OCI-LY7 (cell line): ENCODE measurements at regions not wholly inside any gene's neighbourhood (a gene's known extent, or its start where the extent isn't known, plus 50 kb on each side); places are given as distances from the start of the nearest gene placed in this dataset.

Source experiments
- EZH2phosphoT487 ChIP-seq: fragments of 200-600 bp; sonication (generic); IDR thresholded peaks from 2 replicates; pipeline ENCODE4 v1.6.1; 2018; ENCODE audit warnings: low read depth, borderline replicate concordance, mild to moderate bottlenecking, mixed run types, antibody characterized with exemption, low read length, moderate library complexity, mixed read lengths
- TF ChIP-seq, protein P1 (sequence below): fragments of 200-600 bp; sonication (generic); conservative IDR thresholded peaks from 2 replicates; pipeline ENCODE4 v1.5.1; 2014; ENCODE audit warnings: mild to moderate bottlenecking, antibody characterized with exemption, low read length, moderate library complexity, mixed read lengths

DNA sequence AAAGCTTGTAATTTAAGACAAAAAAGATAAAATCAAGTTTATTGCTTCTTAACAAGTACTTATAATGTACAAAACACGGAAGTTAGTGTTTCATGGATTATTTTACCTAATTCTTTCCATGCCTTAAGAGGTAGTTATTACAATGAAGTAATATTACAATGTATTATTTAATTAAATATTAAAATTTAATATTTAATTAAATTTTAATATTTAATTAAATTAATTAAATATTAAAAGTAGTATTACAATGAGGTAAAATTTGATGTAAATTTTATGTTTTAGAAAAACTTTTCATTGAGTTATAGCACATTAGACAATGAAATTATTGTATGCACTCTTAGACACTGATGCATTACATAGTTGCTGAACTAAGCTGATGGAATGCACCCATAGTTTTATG, 220.7 kb upstream of the NETO1 start:
- TF ChIP-seq, protein P1, sequence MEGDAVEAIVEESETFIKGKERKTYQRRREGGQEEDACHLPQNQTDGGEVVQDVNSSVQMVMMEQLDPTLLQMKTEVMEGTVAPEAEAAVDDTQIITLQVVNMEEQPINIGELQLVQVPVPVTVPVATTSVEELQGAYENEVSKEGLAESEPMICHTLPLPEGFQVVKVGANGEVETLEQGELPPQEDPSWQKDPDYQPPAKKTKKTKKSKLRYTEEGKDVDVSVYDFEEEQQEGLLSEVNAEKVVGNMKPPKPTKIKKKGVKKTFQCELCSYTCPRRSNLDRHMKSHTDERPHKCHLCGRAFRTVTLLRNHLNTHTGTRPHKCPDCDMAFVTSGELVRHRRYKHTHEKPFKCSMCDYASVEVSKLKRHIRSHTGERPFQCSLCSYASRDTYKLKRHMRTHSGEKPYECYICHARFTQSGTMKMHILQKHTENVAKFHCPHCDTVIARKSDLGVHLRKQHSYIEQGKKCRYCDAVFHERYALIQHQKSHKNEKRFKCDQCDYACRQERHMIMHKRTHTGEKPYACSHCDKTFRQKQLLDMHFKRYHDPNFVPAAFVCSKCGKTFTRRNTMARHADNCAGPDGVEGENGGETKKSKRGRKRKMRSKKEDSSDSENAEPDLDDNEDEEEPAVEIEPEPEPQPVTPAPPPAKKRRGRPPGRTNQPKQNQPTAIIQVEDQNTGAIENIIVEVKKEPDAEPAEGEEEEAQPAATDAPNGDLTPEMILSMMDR: no peak
- no peak for TF ChIP-seq EZH2phosphoT487
